ENCODE measurements at regions not wholly inside any gene's neighbourhood (a gene's known extent, or its start where the extent isn't known, plus 50 kb on each side); places are given as distances from the start of the nearest gene placed in this dataset.

DNA sequence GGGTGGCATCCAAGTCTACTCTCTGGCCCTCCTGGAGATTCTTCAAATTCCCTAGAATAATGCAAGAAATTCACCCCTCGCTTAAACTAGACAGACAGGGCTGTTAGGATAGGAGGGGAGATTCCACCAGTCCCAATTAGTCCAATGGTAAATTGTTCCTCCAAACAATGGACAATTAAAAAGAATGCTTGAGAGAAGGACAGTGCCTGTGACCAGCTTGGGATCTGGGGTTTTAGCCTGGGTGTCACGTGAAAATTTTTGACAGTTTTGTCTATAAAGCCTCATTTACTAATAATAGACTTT, 177.7 kb upstream of the RAB4A start:
- DNase-seq = no peak

DNA sequence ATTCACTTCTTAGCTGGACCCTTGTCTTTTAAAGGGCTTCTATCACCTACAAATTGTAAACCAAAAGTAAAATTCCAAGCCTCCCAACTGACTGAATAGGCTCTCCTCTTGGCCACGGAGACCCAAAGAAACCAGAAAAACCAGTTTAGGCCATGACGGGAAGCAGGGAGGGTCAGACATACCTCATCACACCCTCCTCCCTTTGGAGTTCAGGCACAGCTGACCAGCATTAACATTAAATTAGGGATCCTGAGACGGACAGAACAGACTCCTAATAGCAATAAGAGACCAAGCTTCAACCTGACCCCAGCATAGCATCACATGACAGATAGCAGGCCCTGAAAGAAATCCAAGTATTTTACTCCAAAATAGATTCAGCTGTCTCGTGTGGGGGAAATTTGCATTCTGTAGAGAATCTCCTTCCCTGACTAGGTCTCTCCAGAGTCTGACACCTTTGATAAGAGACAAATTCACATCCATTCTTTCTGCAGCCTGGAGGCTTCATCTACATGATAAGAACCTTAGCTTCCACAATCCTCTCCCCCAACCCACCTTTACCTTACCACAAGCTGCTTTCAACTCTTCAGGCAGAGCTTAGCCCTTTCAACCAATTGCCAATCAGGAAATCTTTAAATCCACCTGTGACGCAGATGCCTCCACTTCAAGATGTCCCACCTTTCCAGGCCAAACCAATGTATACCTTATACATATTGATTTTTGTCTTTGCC, 177.1 kb upstream of the RAB4A start:
- DNase-seq = no peak

DNA sequence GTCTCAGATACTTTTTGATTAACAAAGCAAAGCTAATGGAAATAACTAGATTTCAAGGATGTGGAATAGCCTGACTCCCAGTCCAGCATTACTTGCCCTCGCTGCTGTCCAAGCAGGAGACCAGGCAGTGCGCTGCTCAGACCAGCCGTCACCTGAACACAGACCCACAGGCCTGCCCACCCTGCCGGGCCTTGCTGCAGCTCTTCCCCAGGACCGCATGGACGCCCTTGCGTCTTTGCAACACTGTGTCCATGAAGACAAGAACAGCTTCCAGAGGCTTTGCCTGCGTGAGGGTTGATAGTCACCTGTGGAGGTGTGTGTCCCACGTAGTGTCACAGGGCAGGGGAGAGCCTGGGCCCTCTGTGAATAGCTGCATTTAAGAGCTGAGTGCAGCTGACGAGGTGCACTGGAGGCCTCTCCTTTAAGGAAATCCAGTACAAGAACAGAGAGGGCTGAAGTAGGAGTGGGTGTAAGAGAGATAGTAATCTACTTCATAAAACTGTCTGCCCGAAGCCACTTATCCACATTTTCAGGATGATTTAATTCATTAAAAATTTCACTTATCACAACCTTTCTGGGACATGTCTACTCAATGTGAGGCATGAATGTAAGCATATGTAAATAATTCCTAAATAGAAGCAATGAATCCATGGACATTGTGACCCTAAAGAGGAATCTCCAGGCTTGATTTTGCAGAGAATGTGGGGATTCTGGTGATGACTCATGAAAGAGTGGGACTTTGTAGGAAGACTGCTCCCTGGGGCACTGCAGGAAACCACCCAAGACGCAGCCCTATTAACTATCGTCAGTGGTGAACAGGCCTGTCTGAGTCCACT, 176.2 kb upstream of the RAB4A start:
- DNase-seq = no peak

DNA sequence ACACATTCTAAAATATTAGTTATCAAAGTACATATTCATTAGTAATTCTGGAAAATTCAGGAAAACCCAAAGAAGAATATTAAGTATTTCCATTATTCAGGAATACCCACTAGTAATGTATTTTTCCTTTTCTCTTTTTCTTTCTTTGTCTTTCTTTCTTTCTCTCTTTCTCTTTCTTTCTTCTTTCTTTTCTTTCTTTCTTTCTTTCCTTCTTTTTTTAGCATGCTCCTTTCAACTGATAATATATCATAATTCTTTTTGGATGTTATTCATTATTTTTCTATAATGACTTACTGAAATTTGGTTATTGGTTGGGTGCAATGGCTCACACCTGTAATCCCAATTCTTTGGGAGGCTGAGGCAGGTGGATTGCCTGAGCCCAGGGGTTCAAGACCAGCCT, 175.6 kb upstream of the RAB4A start:
- DNase-seq = no peak

DNA sequence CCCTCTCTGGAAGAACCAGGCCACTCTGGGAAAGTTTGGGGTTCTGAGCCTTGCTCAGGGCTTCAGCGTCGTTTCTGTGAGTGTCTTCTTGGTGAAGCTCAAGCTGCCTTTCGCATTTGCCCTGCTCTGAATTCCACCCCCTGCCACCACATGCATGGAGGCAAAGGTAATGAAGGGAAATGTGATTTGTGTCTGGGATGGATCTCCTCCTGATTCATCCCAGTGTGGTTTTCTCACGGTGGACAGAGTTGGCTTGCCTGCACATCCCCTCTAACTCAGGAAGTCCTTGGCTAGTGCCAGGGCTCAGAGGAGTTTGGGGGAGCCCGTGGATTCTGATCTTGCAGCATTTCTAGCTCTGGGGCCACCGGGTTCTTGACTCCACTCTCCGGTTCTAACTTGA, 173.6 kb upstream of the RAB4A start:
- DNase-seq = no peak

DNA sequence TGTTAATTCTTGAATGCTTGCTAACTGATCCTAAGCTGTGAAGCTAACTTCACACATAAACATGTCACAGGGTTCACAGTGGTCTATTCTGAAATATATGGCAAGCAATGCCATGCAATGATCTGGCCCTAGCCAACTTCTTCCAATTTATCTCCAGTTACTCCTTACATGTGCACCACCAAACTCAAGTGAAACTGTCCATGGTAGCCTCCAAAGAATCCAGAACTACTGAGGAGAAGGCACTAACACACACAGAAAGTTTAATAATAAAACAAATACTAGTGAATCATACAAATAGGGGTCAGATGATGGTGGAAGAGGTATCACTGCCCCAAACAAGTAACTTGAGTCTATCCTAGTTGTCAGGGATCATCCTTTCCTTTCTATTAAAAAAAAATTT, 172.6 kb upstream of the RAB4A start:
- no peak for DNase-seq

DNA sequence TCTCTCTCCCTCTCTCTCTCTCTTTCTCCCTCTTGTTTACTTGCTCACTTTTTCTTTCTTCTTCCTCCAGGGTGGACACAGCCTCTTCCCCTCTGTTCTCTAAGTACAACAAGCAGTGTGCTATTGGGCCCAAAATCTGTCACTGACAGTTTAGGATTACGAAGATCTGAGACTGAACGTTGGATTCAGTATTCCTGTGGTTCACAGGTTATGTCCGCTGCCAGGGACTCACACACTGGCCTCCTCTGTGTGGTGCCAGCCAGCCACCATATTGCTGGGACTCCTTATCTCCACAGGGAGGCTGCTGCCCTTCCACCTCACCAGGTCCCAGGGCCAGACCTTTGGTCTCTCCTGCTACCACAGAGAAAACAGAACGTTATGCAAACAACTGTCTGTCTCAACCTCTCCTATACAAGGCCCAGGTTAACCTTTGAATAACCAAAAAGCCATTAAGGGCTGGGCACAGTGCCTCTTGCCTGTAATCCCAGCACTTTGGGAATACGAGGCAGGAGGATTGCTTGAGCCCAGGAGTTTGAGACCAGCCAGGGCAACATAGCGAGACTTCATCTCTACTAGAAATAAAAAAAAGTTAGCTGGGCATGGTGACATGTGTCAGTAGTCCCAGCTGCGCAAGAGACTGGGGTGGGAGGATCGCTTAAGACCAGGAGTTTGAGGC, 171.9 kb upstream of the RAB4A start:
- DNase-seq = no peak

DNA sequence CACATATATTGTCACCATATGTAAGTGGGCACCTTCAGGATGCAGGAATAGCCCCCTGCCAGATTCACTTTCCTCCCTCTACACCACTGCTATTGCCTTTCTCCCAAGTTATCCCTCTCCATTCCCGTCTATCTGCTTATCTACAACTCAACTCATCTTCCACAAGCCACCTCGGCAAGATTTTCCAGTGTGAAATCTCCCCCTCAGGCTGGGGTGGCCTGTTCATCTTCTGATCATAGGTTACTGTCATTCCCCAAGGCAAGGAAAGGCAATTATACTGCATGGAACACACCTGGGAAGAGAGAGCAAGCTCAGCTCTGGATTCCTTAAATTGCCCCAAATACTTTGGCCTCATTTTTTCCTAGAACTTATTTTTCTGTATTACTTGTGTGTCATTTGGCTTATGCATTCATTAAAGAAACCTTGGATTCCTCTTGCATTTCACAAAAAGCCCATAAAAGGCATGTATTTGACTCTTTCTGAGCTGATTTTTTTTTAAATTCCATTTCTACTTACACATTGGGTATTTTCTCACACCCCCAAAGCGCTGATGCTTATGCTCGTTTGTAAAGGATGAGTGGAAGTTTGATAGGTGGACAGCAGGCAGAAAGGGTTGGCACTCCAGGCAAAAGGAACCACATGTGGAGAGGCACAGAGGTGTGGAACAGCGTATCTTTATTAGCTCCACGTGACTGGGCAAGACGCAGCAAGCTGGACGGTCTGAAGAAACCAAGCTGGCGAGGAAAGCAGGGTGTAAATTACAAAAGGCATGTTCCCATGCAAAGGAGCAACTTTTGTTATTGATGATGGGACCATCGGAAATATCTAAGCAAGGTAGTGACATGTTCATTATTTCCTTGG, 169.7 kb upstream of the RAB4A start:
- no peak for DNase-seq

DNA sequence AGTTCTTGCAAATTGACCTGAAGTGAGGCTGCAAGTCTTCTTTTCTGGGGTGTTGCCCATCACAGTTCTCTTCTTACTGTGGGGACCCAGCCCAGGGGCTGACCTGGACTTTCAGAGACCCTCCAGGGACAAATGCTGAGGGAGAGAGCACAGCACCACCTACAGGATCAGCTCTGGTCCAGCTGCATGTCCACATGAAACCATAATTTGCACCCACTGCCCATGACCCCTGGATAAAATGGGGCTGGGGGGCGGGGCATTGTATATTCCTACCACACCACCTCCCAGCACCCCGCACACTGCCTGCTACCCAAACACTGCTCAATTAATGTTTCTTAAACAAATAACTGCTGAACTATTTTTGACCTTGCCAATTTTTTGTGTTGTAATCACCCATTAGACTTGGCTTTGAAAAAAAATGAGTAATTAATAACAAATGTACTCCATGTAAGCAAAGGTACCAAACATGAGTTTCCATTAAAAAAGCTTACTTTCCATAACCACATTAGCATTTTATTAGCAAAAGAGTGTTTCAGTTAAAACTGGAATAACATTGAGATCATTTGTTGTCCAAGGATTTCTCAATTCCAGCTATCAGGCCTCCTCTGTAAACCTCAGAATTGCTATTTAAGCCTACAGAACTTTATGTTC, 168.0 kb upstream of the RAB4A start:
- no peak for DNase-seq

DNA sequence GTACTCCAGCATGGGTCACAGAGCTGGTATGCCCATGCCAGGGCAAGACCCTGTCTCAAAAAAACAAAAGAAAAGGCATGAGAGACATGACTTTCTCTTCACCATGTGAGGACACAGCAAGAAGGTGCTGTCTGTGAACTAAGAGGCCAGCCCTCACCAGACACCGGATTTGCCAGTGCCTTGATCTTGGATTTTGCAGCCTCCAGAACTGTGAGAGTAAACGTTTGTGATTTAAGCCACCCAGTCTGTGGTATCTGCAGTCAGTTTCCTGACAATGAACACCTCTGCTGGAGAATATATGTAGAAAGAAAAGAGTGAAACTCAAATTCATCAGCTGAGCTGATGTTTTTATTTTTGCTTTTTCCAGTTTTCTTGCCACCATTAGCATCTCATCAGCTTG, 166.3 kb upstream of the RAB4A start:
- DNase-seq = no peak

DNA sequence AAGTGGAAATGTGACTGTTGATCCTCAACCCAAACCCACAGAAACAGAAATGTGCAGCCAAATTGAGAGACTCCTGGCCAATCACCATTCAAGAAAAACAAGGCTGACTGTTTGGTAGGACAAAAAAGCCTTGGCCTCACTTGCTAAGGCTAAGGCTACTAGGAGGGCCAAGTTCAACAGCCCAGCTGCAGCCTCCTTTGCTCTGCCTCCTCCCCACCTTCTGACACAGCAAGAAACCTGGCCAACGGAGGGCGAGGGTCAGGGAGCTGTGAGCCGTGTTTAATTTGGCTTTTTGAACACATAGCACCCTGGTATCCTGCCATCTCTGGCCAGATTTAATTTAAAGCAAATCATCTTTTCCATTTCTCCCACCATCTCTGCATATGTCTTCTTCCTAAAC, 165.8 kb upstream of the RAB4A start:
- no peak for DNase-seq

DNA sequence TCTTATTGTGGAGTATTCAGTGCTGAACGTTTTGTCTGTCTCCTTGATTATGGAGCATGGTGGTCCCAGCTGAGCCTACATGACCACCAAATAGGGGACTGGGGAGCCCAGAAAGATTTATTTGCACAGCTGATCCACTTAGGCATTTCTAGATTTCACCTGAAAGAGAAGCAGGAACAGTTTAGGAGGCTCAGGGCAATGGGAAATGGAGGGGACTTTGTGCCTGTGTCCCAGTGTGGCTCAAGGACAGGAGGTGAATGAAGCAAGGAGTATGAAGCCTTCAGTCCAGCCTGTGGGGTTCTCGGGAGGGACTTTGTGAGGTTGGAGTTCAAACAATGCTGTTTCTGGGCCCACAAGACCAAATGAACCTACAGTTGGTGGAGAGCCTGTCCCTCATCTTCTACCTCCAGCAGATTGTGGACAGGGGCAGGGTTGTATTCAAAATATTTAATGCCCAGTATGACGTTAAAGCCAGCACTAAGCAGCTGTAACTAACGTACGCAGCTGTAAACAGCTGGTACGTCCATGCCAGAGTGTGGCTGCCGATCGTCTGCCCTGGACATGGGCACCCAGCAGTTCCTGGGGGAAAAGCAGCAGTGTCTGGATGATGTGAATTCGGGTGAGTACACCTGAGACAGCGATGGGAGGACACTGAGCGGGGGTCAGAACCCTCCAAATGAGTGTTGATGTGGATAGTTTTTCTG, 164.9 kb upstream of the RAB4A start:
- no peak for DNase-seq

DNA sequence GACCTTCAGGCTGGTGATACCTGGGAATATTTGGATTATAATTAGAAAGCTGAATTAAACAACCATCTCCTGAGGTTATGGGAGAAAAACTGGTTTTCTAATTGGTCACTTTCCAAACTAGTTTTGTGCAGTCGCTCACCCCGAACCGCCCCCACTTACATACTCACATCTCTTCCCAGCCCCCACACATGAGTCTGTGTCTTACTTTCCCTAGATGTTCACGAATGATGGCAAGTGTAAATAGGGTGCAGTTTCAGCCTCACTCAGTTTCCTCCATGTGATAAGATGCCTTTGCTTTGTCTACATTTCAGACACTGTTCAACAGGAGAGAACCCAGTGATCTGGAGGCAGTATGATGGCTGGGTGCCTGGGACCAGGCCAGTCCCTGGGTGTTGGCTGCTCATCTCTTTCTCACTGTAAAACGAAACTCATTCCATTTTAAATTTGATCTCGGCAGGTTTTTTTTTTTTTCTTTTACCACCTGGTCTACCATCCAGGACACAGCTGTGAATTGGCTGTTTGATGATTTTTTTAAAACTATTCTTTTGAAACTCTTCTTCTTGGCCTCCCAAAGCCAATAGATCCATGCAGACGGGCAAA, 164.3 kb upstream of the RAB4A start:
- DNase-seq = no peak

DNA sequence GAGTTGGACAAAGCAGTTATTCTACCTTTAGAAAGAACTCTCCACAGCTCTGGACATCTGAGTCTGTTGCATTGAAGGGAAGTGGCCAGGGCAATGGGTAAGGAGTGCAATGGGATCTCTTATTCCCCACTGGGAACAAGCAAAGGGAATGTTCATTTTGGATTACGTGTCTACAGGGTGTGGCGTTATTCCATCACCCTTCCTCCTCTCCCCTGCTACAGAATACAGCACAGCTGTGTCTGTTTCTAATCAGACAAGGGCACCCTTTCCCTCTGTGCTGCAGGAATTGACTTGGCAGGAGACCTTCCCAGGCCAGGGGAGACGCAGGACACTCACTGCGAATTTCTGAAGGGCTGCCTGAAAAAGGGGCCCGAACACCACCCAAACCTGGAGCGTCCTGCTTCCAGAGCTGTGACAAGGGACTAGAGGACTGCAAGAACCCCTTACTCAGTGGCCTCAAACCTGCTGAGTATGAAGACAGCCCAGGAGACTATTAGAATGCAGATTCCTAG, 163.6 kb upstream of the RAB4A start:
- DNase-seq = no peak

DNA sequence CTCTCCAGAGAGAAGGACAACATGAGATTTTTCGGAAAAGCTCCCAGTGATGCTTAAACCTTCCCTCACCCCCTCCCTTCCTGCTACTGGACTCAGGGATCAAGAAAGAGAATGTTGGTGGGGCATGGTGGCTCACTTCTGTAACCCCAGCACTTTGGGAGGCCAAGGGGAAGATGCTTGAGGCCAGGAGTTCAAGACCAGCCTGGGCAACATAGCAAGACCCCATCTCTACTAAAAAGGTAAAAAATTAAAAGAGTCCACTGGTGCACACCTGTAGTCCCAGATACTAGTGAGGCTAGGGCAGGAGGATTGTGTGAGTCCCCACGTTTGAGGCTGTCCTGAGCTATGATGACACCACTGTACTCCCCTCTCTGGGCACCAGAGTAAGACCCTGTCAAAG, 162.9 kb upstream of the RAB4A start:
- no peak for DNase-seq

DNA sequence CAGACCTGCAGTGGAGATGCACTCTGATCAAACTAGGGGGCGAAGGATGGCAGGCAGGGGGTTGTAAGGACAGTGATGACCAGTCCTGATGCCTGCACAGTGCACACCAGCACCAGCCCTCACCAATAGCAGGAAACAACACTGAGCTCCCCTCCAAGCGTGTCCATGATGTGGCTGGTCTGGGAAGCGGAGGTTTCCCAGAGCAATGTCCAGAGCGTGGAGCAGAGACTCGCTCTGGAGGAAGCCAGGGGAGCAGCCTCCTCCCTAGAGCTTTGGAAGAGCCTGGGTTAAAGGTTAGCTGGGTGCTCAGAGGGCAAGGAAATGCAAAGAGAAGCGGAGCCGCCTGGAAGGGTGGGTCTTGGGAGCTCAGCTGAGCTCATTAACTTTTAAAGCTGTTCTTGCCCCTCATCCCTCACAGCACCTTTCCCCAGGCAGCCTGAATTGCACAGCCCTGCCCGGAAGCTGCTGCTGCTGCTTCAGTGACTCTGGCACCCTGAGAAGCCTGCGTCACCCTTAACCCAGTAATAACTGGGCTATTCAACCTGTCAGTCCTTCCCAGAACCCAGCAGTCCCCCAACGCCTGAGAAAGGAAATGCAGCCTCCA, 162.2 kb upstream of the RAB4A start:
- DNase-seq = no peak

DNA sequence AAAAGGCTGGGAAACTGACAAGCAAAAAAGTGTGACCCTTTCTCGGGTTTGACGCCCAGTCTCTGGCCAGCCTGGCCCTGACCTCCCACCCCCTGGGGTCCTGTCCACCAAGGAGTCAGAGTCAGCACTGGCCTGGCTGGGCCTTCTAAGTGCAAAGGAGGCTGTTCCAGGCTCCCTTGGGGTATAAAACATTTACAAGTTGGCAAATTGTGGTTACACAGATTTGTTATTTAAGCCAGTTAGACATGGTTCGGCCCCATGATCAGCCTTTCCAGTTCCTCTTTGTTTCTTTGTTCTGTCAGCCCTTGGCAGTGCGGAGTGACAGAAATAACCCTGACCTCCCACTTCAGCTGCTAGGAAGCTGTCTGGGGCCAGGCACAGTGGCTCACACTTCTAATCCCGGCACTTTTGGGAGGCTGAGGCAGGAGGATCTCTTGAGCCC, 161.6 kb upstream of the RAB4A start:
- peak; percentile 24 for DNase-seq

DNA sequence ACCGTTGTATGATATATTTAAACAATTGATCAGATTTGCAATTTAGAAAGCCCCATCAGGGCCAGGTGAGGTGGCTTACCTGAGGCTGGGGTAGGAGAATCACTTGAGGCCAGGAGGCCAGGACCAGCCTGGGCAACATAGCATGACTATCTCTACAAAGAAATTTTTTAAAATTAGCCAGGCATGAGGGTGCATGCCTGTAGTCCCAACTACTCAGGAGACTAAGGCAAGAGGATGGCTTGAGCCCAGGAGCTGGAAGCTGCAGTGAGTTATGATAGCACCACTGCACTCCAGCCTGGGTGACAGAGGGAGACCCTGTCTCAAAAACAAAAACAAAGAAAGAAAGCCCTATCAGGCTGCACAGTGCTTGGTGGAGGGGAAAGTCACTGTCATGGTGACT, 159.9 kb upstream of the RAB4A start:
- DNase-seq = no peak

DNA sequence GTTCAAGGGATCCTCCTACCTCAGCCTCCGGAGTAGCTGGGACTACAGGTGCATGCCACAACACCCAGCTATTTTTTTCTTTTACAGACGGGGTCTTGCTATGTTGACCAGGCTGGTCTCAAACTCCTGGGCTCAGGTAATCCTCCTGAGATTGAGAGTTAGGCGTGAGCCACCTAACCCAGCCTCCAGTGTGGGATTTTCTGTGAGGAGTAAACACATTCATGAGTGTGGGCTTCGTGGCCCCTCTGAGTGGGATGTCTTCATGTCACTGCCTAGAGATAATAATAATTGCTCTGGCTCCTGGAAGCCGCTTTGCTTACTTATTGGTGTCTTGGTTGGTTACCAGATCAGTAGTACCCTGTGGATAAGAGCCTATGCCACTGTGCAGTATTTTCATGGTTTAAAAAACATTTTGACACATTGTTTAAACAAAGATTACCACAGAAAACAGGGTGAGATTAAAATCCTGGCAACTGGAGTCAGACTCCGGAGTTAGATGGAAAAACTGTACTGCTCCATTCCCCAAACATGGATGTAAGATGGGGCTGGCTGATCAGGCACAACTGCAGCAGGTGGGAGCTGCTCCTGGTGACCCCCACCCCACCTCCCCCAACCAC, 159.1 kb upstream of the RAB4A start:
- DNase-seq = no peak

All from skin of body (tissue), 1 donor.